Body of pancreas (tissue), 4 donors: ENCODE measurements at regions not wholly inside any gene's neighbourhood (a gene's known extent, or its start where the extent isn't known, plus 50 kb on each side); places are given as distances from the start of the nearest gene placed in this dataset.

Experiments used
- ATAC-seq: fragments of 150-250 bp; one replicate; pipeline ENCODE4 v1.9.1; 2016
- DNase-seq, 4 donors: peaks; one replicate each; pipeline ENCODE4 v3.0.0-alpha.2; 2019
- H3K27ac ChIP-seq, 4 donors: fragments of 200-600 bp; sonication (generic); 1 replicate in 3 of 4; 2 replicates in 1 of 4; pipeline versions ENCODE4 v1.5.1 to v1.6.1; 2016 to 2019; ENCODE audit warnings: mild to moderate bottlenecking in 1 of 4, mixed read lengths in 1 of 4, moderate library complexity in 1 of 4
- H3K27me3 ChIP-seq, 2 donors: fragments of 200-600 bp; sonication (generic); one replicate each; pipeline ENCODE4 v1.6.0; 2016; ENCODE audit warnings: mild to moderate bottlenecking in 1 of 2
- H3K36me3 ChIP-seq, 2 donors: fragments of 200-600 bp; sonication (generic); replicated peaks in 1 of 2; 2 replicates each; pipeline ENCODE4 v1.5.1; 2016; ENCODE audit warnings: low read depth in 2 of 2; ENCODE audit not compliant: insufficient read depth in 1 of 2
- H3K4me1 ChIP-seq: fragments of 200-600 bp; sonication (generic); one replicate; pipeline ENCODE4 v1.6.0; 2016
- H3K4me3 ChIP-seq, 2 donors: fragments of 200-600 bp; sonication (generic); 1 replicate in 1 of 2; 2 replicates in 1 of 2; pipeline ENCODE4 v1.5.1; 2016 to 2019
- H3K9me3 ChIP-seq, 3 donors: fragments of 200-600 bp; sonication (generic); 1 replicate in 2 of 3; 2 replicates in 1 of 3; pipeline ENCODE4 v1.5.1; 2016
- POLR2A ChIP-seq, 3 donors: fragments of 450-650 bp; IDR thresholded peaks; one replicate each; pipeline ENCODE4 v1.6.1; 2016; ENCODE audit warnings: antibody characterized with exemption in 3 of 3, mild to moderate bottlenecking in 2 of 3
- WGBS, 2 donors: methylation state at CpG; one replicate each; pipeline ENCODE4 v1.1.5; 2017; 5-methylcytosine and 5-hydroxymethylcytosine counted together
- intact Hi-C: fragments of 100-400 bp; cut with DNase I; formaldehyde crosslinking; loops from one replicate; pipeline ENCODE4 v1.15.1; 2023
- TF ChIP-seq, protein P1 (sequence below), 7 experiments: fragments of 450-650 bp in 4 of 7; fragments of 200-600 bp in 3 of 7; sonication (generic) in 3 of 7; IDR thresholded peaks; one replicate each; pipeline ENCODE4 v1.5.1; 2016 to 2019; ENCODE audit warnings: antibody characterized with exemption in 7 of 7

DNA sequence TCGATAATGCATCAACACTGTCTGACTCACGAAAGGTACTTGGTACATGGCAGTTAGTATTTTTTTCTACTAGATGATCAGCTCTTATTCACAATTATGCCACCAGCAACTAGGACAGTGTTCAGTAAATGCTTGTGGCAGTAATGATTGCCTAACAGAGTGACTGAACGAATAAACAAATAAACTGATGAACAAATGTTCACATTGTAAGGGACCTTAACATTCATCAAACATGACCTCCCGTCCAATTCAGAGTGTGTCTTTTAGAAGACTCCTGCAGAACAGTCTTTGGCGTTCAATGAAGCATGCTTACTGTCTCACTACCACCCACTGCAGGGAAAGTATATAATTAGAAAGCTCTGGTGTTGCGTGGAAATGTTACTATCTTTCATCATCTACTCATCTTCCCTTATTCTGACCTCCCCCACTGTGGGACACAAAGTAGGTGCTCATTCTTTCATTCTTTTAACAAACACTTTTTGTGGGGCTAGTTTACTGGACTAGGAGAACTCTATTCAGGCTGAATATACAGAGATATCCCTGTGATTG lies 319.3 kb downstream of the RAB28 start:
- DNase-seq (no peak), ATAC-seq (no peak)
- Histone ChIP-seq H3K9me3 (no peaks in the 10 kb centered on the region), H3K4me1 (no peaks in the 10 kb centered on the region), H3K27me3 (no peaks in the 10 kb centered on the region), H3K27ac (no peak overlapping the region), H3K4me3 (no peak overlapping the region), H3K36me3 (no peaks in the 10 kb centered on the region)
- TF ChIP-seq, protein P1, sequence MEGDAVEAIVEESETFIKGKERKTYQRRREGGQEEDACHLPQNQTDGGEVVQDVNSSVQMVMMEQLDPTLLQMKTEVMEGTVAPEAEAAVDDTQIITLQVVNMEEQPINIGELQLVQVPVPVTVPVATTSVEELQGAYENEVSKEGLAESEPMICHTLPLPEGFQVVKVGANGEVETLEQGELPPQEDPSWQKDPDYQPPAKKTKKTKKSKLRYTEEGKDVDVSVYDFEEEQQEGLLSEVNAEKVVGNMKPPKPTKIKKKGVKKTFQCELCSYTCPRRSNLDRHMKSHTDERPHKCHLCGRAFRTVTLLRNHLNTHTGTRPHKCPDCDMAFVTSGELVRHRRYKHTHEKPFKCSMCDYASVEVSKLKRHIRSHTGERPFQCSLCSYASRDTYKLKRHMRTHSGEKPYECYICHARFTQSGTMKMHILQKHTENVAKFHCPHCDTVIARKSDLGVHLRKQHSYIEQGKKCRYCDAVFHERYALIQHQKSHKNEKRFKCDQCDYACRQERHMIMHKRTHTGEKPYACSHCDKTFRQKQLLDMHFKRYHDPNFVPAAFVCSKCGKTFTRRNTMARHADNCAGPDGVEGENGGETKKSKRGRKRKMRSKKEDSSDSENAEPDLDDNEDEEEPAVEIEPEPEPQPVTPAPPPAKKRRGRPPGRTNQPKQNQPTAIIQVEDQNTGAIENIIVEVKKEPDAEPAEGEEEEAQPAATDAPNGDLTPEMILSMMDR (IDR thresholded peaks at IDR 0.05), result no peak
- no peak for TF ChIP-seq POLR2A (IDR thresholded peaks at IDR 0.05)
- intact Hi-C loops, result no loop called here
- 79 to 83% methylated on average over 6 of the region's 6 CpGs for WGBS, 2 donors

DNA sequence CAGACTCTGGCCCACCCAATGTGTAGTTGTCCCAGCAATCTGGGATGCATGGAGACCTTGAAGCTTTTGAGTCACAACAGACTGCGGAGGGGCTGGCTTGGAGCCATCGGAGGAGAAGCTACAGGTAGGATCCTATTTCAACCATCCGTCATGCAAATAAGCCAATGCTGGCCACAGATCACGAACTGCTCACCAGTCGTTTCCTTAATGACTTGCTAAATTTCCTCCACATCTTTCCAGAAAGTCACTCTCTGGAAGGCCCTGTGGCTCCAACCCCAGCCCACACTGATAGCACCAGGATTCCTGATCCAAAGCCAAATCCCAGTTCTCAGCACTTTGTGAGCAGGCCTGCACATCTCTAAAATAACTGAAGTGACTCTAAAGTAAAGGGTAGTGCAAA lies 321.3 kb downstream of the RAB28 start:
- intact Hi-C loops, result no loop called here
- Histone ChIP-seq H3K36me3 (no peaks in the 10 kb centered on the region), H3K4me3 (no peak overlapping the region), H3K27me3 (no peaks in the 10 kb centered on the region), H3K4me1 (no peaks in the 10 kb centered on the region), H3K27ac (no peak overlapping the region), H3K9me3 (no peaks in the 10 kb centered on the region)
- TF ChIP-seq, protein P1 (IDR thresholded peaks at IDR 0.05), result no peak
- TF ChIP-seq POLR2A (IDR thresholded peaks at IDR 0.05), result no peak
- peak in 1 of 4 donors; percentile 10 for DNase-seq
- WGBS, 2 donors, result 61 to 63% methylated on average over 5 of the region's 5 CpGs
- no peak for ATAC-seq

DNA sequence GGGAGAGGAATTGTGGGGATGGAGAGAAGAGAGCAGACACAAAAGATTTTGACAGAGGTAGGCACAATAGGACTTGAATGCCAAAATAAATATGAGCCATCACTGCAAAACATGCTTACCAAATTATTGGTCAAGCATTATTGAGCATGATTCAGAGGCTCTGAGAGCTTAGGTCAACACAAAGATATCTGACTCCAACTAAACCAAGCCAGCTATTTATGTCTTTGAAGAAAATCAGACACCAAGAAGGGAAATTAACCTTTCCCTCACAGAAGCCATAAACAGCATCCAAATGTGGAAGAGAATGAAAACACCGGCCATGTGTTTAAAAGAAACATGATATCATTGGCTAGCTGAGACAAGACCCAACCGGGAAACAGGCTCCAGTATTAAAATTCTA lies 323.2 kb downstream of the RAB28 start:
- no peak overlapping the region for H3K27ac ChIP-seq
- 73 to 82% methylated on average over 2 of the region's 2 CpGs for WGBS, 2 donors
- intact Hi-C loops, result no loop called here
- no peak overlapping the region for H3K4me3 ChIP-seq
- TF ChIP-seq, protein P1 (IDR thresholded peaks at IDR 0.05), result no peak
- no peak for TF ChIP-seq POLR2A (IDR thresholded peaks at IDR 0.05)
- no peaks in the 10 kb centered on the region for H3K27me3 ChIP-seq
- H3K9me3 ChIP-seq, result no peaks in the 10 kb centered on the region
- no peak for DNase-seq
- no peaks in the 10 kb centered on the region for H3K4me1 ChIP-seq
- H3K36me3 ChIP-seq, result no peaks in the 10 kb centered on the region
- ATAC-seq, result no peak

DNA sequence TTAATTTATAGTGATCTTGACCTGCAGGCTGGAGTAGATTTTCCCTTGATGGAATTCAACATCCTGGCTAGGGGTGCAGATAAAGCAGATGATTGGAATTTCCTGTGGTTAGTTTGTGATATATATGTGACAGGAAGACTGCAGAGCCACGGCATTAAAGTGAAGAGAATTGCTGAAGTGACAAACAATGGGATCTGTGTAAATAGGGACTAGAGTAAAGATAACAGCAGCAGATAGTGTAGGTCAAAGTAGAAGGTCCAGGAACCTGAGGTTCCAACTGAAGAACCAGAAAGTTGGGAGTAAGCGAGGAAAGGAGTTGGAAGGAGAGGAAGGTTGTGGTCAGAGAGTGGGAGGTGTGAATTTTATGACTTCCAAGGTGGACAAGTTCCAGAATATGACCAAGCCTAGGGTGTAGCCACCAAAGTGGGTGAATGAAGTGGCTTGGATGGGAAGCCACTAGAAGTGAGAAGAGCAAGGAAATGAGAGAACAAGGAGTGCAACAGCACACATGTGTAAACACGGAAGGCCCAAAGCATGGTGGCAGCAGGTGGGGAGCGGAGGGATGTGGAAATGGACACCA lies 325.0 kb downstream of the RAB28 start:
- TF ChIP-seq, protein P1 (IDR thresholded peaks at IDR 0.05), result no peak
- TF ChIP-seq POLR2A (IDR thresholded peaks at IDR 0.05), result no peak
- WGBS, 2 donors, result 68 to 71% methylated on average over 4 of the region's 4 CpGs
- no peaks in the 10 kb centered on the region for H3K9me3 ChIP-seq
- DNase-seq, result no peak
- no peak for ATAC-seq
- H3K36me3 ChIP-seq, result no peaks in the 10 kb centered on the region
- no peak overlapping the region for H3K27ac ChIP-seq
- H3K4me1 ChIP-seq, result no peaks in the 10 kb centered on the region
- no peaks in the 10 kb centered on the region for H3K27me3 ChIP-seq
- H3K4me3 ChIP-seq, result no peak overlapping the region
- intact Hi-C loops, result no loop called here

DNA sequence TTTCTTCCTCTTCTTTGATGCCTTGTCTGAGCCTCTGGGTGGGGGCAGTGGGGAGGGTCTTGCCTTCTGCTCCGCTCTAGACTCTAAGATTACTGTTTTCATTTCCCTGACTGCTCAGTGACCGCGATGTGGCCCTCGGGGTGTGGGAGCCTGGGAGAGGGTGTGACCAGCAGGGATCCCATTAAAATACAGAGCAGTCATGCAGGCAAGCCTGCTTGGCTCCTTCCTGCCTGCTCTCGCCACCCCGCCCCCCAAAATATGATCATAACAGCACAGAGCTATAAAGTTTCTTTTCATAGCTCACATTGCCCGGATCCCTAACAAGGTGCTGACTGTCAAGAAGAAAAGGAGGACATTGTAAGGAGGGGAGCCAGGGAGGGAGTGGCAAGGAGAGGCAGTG lies 332.9 kb downstream of the RAB28 start:
- Histone ChIP-seq H3K36me3 (no peaks in the 10 kb centered on the region), H3K27ac (no peak overlapping the region), H3K9me3 (no peaks in the 10 kb centered on the region), H3K27me3 (no peaks in the 10 kb centered on the region), H3K4me1 (no peaks in the 10 kb centered on the region), H3K4me3 (no peak overlapping the region)
- no peak for ATAC-seq
- TF ChIP-seq, protein P1 (IDR thresholded peaks at IDR 0.05), result no peak
- TF ChIP-seq POLR2A (IDR thresholded peaks at IDR 0.05), result no peak
- intact Hi-C loops, result no loop called here
- WGBS, 2 donors, result 68 to 73% methylated on average over 7 of the region's 7 CpGs
- DNase-seq, result no peak
